ENCODE measurements at regions not wholly inside any gene's neighbourhood (a gene's known extent, or its start where the extent isn't known, plus 50 kb on each side); places are given as distances from the start of the nearest gene placed in this dataset.

DNA sequence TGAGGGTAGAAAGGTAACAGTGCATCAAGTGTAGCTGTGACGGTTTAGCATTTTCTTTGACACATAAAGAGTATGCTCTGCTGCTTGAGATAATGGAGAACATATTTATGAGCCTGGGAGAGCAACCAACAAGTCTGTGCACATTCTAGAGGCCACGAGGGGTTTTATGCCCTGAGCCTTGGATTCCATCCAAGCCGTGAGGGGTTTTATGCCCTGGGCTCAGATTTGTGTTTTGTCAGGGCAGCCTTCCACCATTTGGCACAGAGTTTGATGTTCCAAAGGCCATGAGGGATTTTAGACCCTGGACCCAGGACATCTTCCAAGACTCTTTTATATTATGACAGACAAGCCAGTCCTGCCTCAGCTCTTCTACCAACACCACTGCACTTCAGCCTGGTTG, 106.4 kb downstream of the ZNF486 start:
- Histone ChIP-seq H3K56ac (ENCODE audit: extremely low read depth, insufficient read depth, low read length) (no peak overlapping the region), H2BK5ac (ENCODE audit: low read depth, low read length, poor library complexity, severe bottlenecking) (no peak overlapping the region), H2BK15ac (ENCODE audit: low read depth, low read length) (no peak overlapping the region), H3K4me2 (ENCODE audit: low read depth, low read length) (no peak overlapping the region), H3K27ac (ENCODE audit: insufficient read depth, low read length) (no peak overlapping the region), H2BK120ac (ENCODE audit: low read depth, low read length) (no peak overlapping the region), H3K79me1 (ENCODE audit: low read depth in 1 of 2, low read length in 2 of 2) (no peaks in the 10 kb centered on the region), H4K5ac (ENCODE audit: low read depth, low read length) (no peak overlapping the region), H3K4me3 (ENCODE audit: insufficient read depth, low read depth, low read length) (no peak overlapping the region), H2AK9ac (replicated peaks; ENCODE audit: low read depth, low read length, poor library complexity) (no peak overlapping the region), H3K9ac (ENCODE audit: low read depth, low read length) (no peak overlapping the region), H4K20me1 (ENCODE audit: insufficient read depth, low read length) (no peaks in the 10 kb centered on the region), H3K23ac (ENCODE audit: low read depth, low read length) (no peak overlapping the region), H3K9me1 (ENCODE audit: insufficient read depth, low read length) (no peaks in the 10 kb centered on the region), H2BK20ac (ENCODE audit: low read depth, low read length) (no peak overlapping the region), H2AK5ac (ENCODE audit: low read depth, low read length) (no peak overlapping the region), H3K14ac (replicated peaks; ENCODE audit: low read depth, low read length) (no peak overlapping the region), H3K9me3 (ENCODE audit: control insufficient read depth, insufficient read depth, low read length) (peaks cover 17% of the 10 kb centered on the region), H3K36me3 (ENCODE audit: control insufficient read depth, insufficient read depth, low read length) (no peaks in the 10 kb centered on the region), H3K27me3 (ENCODE audit: control insufficient read depth, insufficient read depth, low read length) (no peaks in the 10 kb centered on the region), H3K4ac (ENCODE audit: low read depth, low read length) (no peak overlapping the region), H4K8ac (ENCODE audit: low read depth in 2 of 2, low read length in 2 of 2) (no peak overlapping the region), H4K91ac (ENCODE audit: insufficient read depth, low read depth, low read length) (no peak overlapping the region), H2AFZ (replicated peaks; ENCODE audit: low read length, poor library complexity) (no peak overlapping the region), H3K4me1 (ENCODE audit: control insufficient read depth, insufficient read depth, low read length) (no peaks in the 10 kb centered on the region), H3K18ac (ENCODE audit: low read depth, low read length) (no peak overlapping the region)
- BruUV-seq (replicated peaks) = no TSS peak
- intact Hi-C loops (cut with micrococcal nuclease) = no loop called here
- POLR2A ChIA-PET (ENCODE audit: unreplicated experiment) = no interaction called here
- WGBS, 2 experiments (ENCODE audit: extremely low coverage in 2 of 2, insufficient read length in 1 of 2) = 60% methylated on average over 1 of the region's 3 CpGs; no CpG with 5 or more reads in 1 of the 2 experiments
- CTCF ChIA-PET = no interaction called here
- dilution Hi-C loops (cut with HindIII; ENCODE audit: low sequenced_read_pairs, unreplicated experiment) = no loop called here
- in situ Hi-C loops (cut with MboI; ENCODE audit: low sequenced_read_pairs) = no loop called here
- ATAC-seq (ENCODE audit: low read depth) (no peak), DNase-seq (no peak)
- TF ChIP-seq CEBPB (IDR thresholded peaks at IDR 0.05; ENCODE audit: low read depth, low read length) (no peak), FOS (IDR thresholded peaks at IDR 0.05; ENCODE audit: low read depth, low read length) (no peak), MXI1 (IDR thresholded peaks at IDR 0.05; ENCODE audit: borderline replicate concordance, low read depth, low read length) (no peak), MAZ (IDR thresholded peaks at IDR 0.05; ENCODE audit: borderline replicate concordance, low read depth, low read length) (no peak), CHD1 (IDR thresholded peaks at IDR 0.05; ENCODE audit: low read depth, low read length) (no peak), SMC3 (IDR thresholded peaks at IDR 0.05; ENCODE audit: low read depth, low read length) (no peak), POLR2A (IDR thresholded peaks at IDR 0.05; ENCODE audit: low read depth, low read length) (no peak), RFX5 (IDR thresholded peaks at IDR 0.05; ENCODE audit: low read depth, low read length) (no peak), MAFK (IDR thresholded peaks at IDR 0.05; ENCODE audit: low read depth, low read length) (no peak), NFE2L2 (IDR thresholded peaks at IDR 0.05; ENCODE audit: low read depth, low read length) (no peak), RAD21 (IDR thresholded peaks at IDR 0.05; ENCODE audit: low read length) (no peak), BHLHE40 (IDR thresholded peaks at IDR 0.05; ENCODE audit: low read depth, low read length) (no peak), RCOR1 (IDR thresholded peaks at IDR 0.05; ENCODE audit: insufficient replicate concordance, low read length) (no peak)
- TF ChIP-seq, protein P1, sequence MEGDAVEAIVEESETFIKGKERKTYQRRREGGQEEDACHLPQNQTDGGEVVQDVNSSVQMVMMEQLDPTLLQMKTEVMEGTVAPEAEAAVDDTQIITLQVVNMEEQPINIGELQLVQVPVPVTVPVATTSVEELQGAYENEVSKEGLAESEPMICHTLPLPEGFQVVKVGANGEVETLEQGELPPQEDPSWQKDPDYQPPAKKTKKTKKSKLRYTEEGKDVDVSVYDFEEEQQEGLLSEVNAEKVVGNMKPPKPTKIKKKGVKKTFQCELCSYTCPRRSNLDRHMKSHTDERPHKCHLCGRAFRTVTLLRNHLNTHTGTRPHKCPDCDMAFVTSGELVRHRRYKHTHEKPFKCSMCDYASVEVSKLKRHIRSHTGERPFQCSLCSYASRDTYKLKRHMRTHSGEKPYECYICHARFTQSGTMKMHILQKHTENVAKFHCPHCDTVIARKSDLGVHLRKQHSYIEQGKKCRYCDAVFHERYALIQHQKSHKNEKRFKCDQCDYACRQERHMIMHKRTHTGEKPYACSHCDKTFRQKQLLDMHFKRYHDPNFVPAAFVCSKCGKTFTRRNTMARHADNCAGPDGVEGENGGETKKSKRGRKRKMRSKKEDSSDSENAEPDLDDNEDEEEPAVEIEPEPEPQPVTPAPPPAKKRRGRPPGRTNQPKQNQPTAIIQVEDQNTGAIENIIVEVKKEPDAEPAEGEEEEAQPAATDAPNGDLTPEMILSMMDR (conservative IDR thresholded peaks at IDR 0.05; ENCODE audit: low read depth, low read length) = no peak
- TF ChIP-seq, protein P2, sequence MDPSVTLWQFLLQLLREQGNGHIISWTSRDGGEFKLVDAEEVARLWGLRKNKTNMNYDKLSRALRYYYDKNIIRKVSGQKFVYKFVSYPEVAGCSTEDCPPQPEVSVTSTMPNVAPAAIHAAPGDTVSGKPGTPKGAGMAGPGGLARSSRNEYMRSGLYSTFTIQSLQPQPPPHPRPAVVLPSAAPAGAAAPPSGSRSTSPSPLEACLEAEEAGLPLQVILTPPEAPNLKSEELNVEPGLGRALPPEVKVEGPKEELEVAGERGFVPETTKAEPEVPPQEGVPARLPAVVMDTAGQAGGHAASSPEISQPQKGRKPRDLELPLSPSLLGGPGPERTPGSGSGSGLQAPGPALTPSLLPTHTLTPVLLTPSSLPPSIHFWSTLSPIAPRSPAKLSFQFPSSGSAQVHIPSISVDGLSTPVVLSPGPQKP (IDR thresholded peaks at IDR 0.05; ENCODE audit: borderline replicate concordance, low read depth, low read length) = no peak
- TF ChIP-seq, protein P3, sequence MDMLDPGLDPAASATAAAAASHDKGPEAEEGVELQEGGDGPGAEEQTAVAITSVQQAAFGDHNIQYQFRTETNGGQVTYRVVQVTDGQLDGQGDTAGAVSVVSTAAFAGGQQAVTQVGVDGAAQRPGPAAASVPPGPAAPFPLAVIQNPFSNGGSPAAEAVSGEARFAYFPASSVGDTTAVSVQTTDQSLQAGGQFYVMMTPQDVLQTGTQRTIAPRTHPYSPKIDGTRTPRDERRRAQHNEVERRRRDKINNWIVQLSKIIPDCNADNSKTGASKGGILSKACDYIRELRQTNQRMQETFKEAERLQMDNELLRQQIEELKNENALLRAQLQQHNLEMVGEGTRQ (IDR thresholded peaks at IDR 0.05; ENCODE audit: low read depth, low read length) = no peak
